Transverse colon (tissue), 4 donors: ENCODE measurements at regions not wholly inside any gene's neighbourhood (a gene's known extent, or its start where the extent isn't known, plus 50 kb on each side); places are given as distances from the start of the nearest gene placed in this dataset.
"Not testable (repeated sequence)": the region's sequence is repeated elsewhere in the genome, so short reads cannot be mapped to it uniquely, and the experiment has no call there.

Experiments used
- DNase-seq: peaks from one replicate; pipeline ENCODE4 v3.0.0-alpha.2; 2019
- H3K27ac ChIP-seq, 4 donors: fragments of 200-600 bp; sonication (generic); 2 replicates each; pipeline ENCODE4 v1.5.1; 2016 to 2018; ENCODE audit warnings: inconsistent platforms in 4 of 4
- H3K27me3 ChIP-seq: fragments of 200-600 bp; sonication (generic); 2 replicates; pipeline ENCODE4 v1.5.1; 2017; ENCODE audit warnings: inconsistent platforms
- H3K36me3 ChIP-seq, 4 donors: fragments of 200-600 bp; sonication (generic); 2 replicates each; pipeline ENCODE4 v1.5.1; 2017 to 2019; ENCODE audit warnings: inconsistent platforms in 4 of 4
- H3K4me1 ChIP-seq, 4 donors: fragments of 200-600 bp; sonication (generic); 2 replicates each; pipeline ENCODE4 v1.5.1; 2017 to 2020; ENCODE audit warnings: inconsistent platforms in 4 of 4
- H3K4me3 ChIP-seq, 4 donors: fragments of 200-600 bp; sonication (generic); 1 replicate in 1 of 4; 2 replicates in 3 of 4; pipeline versions ENCODE4 v1.5.1 to v1.6.1; 2017 to 2019; ENCODE audit warnings: inconsistent platforms in 4 of 4
- H3K9me3 ChIP-seq, 2 donors: fragments of 200-600 bp; sonication (generic); 2 replicates each; pipeline ENCODE4 v1.5.1; 2017 to 2019; ENCODE audit warnings: inconsistent platforms in 2 of 2
- EP300 ChIP-seq: sonication (generic); formaldehyde crosslinking; IDR thresholded peaks from one replicate; pipeline ENCODE4 v1.6.1; 2017; ENCODE audit warnings: antibody characterized with exemption, low read depth
- POLR2A ChIP-seq: fragments of 450-650 bp; IDR thresholded peaks from one replicate; pipeline ENCODE4 v1.6.1; 2016; ENCODE audit warnings: antibody characterized with exemption, mild to moderate bottlenecking, moderate library complexity
- POLR2AphosphoS5 ChIP-seq, 3 donors: sonication (generic); formaldehyde crosslinking; IDR thresholded peaks; one replicate each; pipeline ENCODE4 v1.6.1; 2016; ENCODE audit warnings: antibody characterized with exemption in 3 of 3
- WGBS, 2 donors: methylation state at CpG; one replicate each; pipeline ENCODE4 v1.1.5; 2018; ENCODE audit warnings: low coverage in 1 of 2; 5-methylcytosine and 5-hydroxymethylcytosine counted together
- in situ Hi-C, 4 donors: fragments of 200-750 bp; cut with MboI; loops; one replicate each; pipeline versions ENCODE4 v1.15.0 to v1.15.1; 2017; ENCODE audit warnings: low sequenced_read_pairs in 3 of 4, low pct_ligation_motif_present in 1 of 4, low pct_unique_long_range_greater_than_20kb in 1 of 4
- intact Hi-C: fragments of 100-400 bp; cut with DNase I; formaldehyde crosslinking; loops from one replicate; pipeline ENCODE4 v1.15.1; 2023; ENCODE audit warnings: low total_unique reads
- TF ChIP-seq, protein P1 (sequence below), 5 experiments: fragments of 200-600 bp in 3 of 5; fragments of 450-650 bp in 2 of 5; sonication (generic) in 3 of 5; IDR thresholded peaks; 1 replicate in 2 of 5; 2 replicates in 3 of 5; pipeline ENCODE4 v1.5.1; 2016 to 2017; ENCODE audit warnings: antibody characterized with exemption in 5 of 5, inconsistent platforms in 3 of 5, mild to moderate bottlenecking in 2 of 5, moderate library complexity in 1 of 5

DNA sequence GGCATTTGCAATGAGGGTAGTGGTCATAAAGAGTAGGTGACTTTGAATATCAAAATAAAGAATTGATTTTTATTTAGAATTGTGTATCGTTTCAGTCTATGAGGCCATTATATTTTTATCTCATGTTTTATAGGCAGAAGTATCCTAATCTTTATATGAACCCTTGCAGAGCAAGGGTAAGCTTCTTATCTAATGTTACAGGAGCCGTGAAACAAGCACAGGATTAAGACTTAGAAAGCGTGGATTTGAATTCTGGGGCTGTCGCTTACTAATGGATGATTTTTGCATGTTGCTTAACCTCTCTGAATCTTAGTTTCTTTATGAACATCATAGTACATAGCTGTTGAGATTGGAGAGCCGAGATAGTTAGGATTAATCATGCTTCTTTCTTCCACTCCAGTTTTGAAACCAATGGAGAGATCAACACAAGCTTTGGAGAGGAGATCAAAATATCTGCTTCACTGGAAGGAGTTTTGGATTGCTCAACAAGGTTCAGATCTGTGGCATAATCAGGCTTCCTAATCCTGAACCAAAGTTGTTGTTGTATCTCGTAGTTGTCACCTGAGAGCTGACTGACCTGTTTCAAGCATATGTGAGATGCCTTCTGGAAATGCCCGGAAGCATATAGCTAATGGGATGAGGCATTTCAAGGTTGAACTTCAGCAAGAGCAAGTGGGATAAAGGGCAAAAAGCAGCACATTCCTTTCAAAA lies 166.9 kb upstream of the GK2 start:
- TF ChIP-seq POLR2A (no peak), EP300 (no peak)
- H3K4me1 ChIP-seq, result no peaks in the 10 kb centered on the region
- H3K27me3 ChIP-seq, result no peaks in the 10 kb centered on the region
- 78 to 79% methylated on average over 7 of the region's 7 CpGs for WGBS, 2 donors
- in situ Hi-C loops (no loop called here), intact Hi-C loops (no loop called here)
- no peaks in the 10 kb centered on the region for H3K9me3 ChIP-seq
- H3K4me3 ChIP-seq, result no peak overlapping the region
- no peaks in the 10 kb centered on the region for H3K36me3 ChIP-seq
- peak overlapping the region in 3 of 4 donors; percentile 6 to 23 (median 20) for H3K27ac ChIP-seq
- no peak for DNase-seq

DNA sequence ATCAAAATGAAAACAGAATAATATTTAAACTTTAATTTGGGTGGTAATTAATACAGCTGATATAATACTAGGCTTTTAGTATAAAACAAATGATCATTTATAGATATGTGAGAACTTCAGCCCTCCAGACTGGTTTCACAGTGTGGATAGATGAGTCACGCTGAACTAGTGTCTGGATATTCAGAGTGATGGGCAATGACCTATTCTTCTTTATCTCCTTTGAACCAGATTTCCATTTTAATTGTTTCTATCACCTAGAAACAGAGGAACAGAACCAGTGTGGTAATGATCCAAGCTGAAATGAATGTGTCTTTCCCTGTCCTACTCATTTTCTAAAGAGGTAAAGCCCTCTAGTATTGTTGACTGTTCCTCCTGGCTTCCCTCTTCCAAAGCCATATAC lies 155.2 kb upstream of the GK2 start:
- intact Hi-C loops (no loop called here), in situ Hi-C loops (no loop called here)
- TF ChIP-seq POLR2AphosphoS5 (IDR thresholded peaks at IDR 0.05), result no peak
- TF ChIP-seq EP300, result no peak
- TF ChIP-seq, protein P1, sequence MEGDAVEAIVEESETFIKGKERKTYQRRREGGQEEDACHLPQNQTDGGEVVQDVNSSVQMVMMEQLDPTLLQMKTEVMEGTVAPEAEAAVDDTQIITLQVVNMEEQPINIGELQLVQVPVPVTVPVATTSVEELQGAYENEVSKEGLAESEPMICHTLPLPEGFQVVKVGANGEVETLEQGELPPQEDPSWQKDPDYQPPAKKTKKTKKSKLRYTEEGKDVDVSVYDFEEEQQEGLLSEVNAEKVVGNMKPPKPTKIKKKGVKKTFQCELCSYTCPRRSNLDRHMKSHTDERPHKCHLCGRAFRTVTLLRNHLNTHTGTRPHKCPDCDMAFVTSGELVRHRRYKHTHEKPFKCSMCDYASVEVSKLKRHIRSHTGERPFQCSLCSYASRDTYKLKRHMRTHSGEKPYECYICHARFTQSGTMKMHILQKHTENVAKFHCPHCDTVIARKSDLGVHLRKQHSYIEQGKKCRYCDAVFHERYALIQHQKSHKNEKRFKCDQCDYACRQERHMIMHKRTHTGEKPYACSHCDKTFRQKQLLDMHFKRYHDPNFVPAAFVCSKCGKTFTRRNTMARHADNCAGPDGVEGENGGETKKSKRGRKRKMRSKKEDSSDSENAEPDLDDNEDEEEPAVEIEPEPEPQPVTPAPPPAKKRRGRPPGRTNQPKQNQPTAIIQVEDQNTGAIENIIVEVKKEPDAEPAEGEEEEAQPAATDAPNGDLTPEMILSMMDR (IDR thresholded peaks at IDR 0.05), result no peak
- no peak for TF ChIP-seq POLR2A
- H3K27ac ChIP-seq, result no peak overlapping the region
- H3K9me3 ChIP-seq, result no peaks in the 10 kb centered on the region
- H3K36me3 ChIP-seq, result no peaks in the 10 kb centered on the region
- WGBS, 2 donors, result 71 to 80% methylated on average over 1 of the region's 1 CpG
- H3K4me3 ChIP-seq, result no peak overlapping the region
- no peak for DNase-seq
- H3K27me3 ChIP-seq, result no peaks in the 10 kb centered on the region
- no peaks in the 10 kb centered on the region for H3K4me1 ChIP-seq

DNA sequence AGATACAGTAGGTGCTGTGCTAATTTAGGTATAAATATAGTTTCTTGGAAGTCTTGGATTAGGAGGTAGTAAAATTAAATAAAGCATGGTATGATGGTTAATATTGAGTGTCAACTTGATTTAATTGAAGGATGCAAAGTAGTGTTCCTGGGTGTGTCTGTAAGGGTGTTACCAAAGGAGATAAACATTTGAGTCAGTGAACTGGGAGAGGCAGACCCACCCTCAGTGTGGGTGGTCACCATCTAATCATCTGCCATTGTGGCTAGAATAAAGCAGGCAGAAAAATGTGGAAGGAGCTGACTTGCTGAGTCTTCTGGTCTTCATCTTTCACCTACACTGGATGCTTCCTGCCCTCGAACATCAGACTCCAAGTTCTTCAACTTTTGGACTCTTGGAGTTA lies 153.7 kb upstream of the GK2 start:
- Histone ChIP-seq H3K27ac (no peak overlapping the region), H3K4me3 (no peak overlapping the region), H3K9me3 (no peaks in the 10 kb centered on the region), H3K27me3 (no peaks in the 10 kb centered on the region), H3K36me3 (no peaks in the 10 kb centered on the region), H3K4me1 (no peaks in the 10 kb centered on the region)
- in situ Hi-C loops (no loop called here), intact Hi-C loops (no loop called here)
- TF ChIP-seq, protein P1 (IDR thresholded peaks at IDR 0.05), result no peak
- TF ChIP-seq POLR2A (no peak), EP300 (no peak), POLR2AphosphoS5 (IDR thresholded peaks at IDR 0.05) (no peak)
- DNase-seq, result no peak
- 53% methylated on average over 1 of the region's 1 CpG; no CpG with 5 or more reads in 1 of the 2 donors for WGBS, 2 donors

DNA sequence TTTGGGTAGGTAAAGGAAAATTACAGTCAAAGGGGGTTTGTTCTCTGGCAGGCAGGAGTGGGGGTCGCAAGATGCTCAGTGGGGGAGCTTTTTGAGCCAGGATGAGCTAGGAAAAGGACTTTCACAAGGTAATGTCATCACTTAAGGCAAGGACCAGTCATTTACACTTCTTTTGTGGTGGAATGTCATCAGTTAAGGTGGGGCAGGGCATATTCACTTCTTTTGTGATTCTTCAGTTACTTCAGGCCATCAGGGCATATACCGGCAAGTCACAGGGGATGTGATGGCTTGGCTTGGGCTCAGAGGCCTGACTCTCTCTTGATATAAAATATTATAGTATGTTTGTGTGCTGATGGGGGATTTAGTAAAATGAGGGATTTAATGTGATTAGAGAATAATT lies 151.4 kb upstream of the GK2 start:
- DNase-seq, intact Hi-C loops, H3K36me3 ChIP-seq, H3K4me1 ChIP-seq, H3K27ac ChIP-seq, H3K27me3 ChIP-seq, in situ Hi-C loops, H3K9me3 ChIP-seq, H3K4me3 ChIP-seq: not testable (repeated sequence)
- WGBS, 2 donors, result 93 to 94% methylated on average over 2 of the region's 2 CpGs

DNA sequence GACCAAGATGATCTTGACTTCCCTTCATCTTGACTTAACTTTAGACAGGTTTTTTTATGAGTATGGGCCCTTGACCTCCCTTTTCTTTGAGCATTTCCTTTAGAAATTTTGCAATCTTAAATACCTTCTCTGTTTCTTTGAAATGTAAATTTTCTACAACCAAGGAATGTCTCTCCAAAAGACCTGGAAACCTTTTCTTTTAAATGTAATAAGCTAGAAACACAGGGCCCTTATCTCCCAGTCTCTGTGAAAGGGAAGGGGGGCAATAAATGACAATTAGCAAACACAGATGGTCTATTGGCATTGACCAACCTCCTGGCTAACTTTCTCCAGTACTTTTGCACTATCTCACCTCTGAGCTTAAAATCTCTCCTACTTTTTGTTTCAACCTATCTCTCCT lies 144.3 kb upstream of the GK2 start:
- intact Hi-C loops (no loop called here), in situ Hi-C loops (no loop called here)
- no peaks in the 10 kb centered on the region for H3K36me3 ChIP-seq
- no peaks in the 10 kb centered on the region for H3K9me3 ChIP-seq
- H3K4me1 ChIP-seq, result no peaks in the 10 kb centered on the region
- H3K27ac ChIP-seq, result no peak overlapping the region
- H3K4me3 ChIP-seq, result no peak overlapping the region
- no peak for TF ChIP-seq POLR2A
- no peak for TF ChIP-seq POLR2AphosphoS5 (IDR thresholded peaks at IDR 0.05)
- TF ChIP-seq, protein P1 (IDR thresholded peaks at IDR 0.05), result no peak
- no peak for TF ChIP-seq EP300
- DNase-seq, result no peak
- no peaks in the 10 kb centered on the region for H3K27me3 ChIP-seq
